B cell (primary cell): ENCODE measurements at regions not wholly inside any gene's neighbourhood (a gene's known extent, or its start where the extent isn't known, plus 50 kb on each side); places are given as distances from the start of the nearest gene placed in this dataset.

Experiments used
- EZH2 ChIP-seq: IDR thresholded peaks from 2 replicates; pipeline ENCODE4 v1.6.1; 2012; ENCODE audit warnings: borderline replicate concordance, low read depth, mild to moderate bottlenecking, moderate library complexity, low read length; ENCODE audit not compliant: insufficient read depth, poor library complexity, severe bottlenecking
- TF ChIP-seq, protein P1 (sequence below): fragments of 200-600 bp; IDR thresholded peaks from one replicate; pipeline ENCODE4 v1.8.0; 2022; ENCODE audit warnings: antibody characterized with exemption, mild to moderate bottlenecking

DNA sequence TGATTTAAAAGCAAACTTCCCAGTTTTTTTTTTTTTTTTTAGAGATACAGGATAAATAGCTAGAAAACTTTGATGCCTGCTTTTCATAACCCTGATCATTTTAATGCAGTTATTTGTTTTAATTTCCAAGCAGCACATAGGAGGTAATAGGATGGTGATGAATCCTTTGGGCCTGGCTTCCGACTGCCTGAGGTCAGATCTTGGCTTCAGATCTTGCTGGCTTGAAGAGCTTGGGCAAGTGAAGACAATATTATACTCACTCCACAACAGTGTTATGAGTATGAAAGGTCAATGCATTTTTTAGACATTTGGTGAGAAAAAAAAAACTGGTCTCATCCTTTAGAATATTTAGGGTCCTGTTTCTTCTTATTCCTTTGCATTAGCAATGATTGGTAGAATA lies 124.8 kb upstream of the PRKCQ start:
- TF ChIP-seq, protein P1, sequence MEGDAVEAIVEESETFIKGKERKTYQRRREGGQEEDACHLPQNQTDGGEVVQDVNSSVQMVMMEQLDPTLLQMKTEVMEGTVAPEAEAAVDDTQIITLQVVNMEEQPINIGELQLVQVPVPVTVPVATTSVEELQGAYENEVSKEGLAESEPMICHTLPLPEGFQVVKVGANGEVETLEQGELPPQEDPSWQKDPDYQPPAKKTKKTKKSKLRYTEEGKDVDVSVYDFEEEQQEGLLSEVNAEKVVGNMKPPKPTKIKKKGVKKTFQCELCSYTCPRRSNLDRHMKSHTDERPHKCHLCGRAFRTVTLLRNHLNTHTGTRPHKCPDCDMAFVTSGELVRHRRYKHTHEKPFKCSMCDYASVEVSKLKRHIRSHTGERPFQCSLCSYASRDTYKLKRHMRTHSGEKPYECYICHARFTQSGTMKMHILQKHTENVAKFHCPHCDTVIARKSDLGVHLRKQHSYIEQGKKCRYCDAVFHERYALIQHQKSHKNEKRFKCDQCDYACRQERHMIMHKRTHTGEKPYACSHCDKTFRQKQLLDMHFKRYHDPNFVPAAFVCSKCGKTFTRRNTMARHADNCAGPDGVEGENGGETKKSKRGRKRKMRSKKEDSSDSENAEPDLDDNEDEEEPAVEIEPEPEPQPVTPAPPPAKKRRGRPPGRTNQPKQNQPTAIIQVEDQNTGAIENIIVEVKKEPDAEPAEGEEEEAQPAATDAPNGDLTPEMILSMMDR: no peak
- no peak for TF ChIP-seq EZH2
